GM12865 (cell line): ENCODE measurements at regions not wholly inside any gene's neighbourhood (a gene's known extent, or its start where the extent isn't known, plus 50 kb on each side); places are given as distances from the start of the nearest gene placed in this dataset.
A peak's percentile ranks its signal among the peaks of the same experiment; 100 is the strongest.

Experiments
- DNase-seq: peaks from one replicate; pipeline ENCODE4 v3.0.0; 2010; ENCODE audit warnings: low read depth
- H3K4me3 ChIP-seq: 2 replicates; pipeline ENCODE4 v1.5.1; 2011; ENCODE audit warnings: mild to moderate bottlenecking, low read depth, low read length, control low read depth
- TF ChIP-seq, protein P1 (sequence below): IDR thresholded peaks from 2 replicates; pipeline ENCODE4 v1.5.1; 2011; ENCODE audit warnings: low read length, control low read depth, low read depth, inconsistent platforms; ENCODE audit not compliant: insufficient read depth; ENCODE audit errors: missing control alignments

DNA sequence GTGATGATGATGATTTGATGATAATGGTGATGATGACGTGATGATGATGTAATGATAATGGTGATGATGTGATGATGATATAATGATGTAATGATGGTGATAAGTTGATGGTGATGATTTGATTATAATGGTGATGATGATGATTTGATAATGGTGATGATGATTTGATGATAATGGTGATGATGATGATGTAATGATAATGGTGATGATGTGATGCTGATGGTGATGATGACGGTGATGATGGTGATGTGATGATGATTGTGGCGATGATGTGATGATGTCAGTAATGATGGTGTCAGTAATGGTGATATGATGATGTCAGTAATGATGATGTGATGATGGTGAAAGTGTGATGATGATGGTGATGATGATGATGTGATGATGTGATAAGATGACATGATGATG lies 613.4 kb downstream of the AACS start:
- no peak overlapping the region for H3K4me3 ChIP-seq
- no peak for DNase-seq
- TF ChIP-seq, protein P1, sequence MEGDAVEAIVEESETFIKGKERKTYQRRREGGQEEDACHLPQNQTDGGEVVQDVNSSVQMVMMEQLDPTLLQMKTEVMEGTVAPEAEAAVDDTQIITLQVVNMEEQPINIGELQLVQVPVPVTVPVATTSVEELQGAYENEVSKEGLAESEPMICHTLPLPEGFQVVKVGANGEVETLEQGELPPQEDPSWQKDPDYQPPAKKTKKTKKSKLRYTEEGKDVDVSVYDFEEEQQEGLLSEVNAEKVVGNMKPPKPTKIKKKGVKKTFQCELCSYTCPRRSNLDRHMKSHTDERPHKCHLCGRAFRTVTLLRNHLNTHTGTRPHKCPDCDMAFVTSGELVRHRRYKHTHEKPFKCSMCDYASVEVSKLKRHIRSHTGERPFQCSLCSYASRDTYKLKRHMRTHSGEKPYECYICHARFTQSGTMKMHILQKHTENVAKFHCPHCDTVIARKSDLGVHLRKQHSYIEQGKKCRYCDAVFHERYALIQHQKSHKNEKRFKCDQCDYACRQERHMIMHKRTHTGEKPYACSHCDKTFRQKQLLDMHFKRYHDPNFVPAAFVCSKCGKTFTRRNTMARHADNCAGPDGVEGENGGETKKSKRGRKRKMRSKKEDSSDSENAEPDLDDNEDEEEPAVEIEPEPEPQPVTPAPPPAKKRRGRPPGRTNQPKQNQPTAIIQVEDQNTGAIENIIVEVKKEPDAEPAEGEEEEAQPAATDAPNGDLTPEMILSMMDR, result no peak

DNA sequence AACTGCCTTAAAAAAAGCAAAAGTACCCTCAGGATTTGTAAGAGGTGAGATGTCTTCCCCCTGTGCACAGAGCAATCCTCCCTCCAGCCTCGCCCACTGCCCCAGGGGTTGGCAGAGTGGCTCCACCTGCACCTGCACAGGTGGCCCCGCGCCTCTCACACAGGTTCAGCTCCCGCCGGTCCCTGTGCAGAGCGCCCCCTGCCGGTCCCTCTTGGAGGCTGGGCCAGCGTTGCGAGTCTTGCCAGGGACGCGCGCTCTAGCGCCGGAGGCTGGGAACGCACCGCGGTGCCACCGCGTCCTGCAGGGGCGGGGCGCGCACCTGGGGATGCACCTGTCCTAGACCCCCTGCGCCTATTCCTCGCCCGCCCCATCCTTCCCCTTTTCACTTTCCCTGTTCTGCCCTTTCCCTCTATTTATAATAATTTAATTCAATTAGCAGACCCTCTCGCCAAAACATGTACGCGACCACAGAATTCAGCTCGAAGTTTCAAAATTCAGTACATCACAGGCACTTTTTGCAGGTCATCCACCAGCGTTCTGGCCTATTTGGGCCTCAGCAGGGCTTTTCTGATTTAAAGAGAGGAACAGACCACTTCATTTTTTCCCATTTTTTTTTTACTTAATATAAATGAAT lies 618.6 kb downstream of the AACS start:
- no peak overlapping the region for H3K4me3 ChIP-seq
- TF ChIP-seq, protein P1, result peak; percentile 78
- peak; percentile 64 for DNase-seq

DNA sequence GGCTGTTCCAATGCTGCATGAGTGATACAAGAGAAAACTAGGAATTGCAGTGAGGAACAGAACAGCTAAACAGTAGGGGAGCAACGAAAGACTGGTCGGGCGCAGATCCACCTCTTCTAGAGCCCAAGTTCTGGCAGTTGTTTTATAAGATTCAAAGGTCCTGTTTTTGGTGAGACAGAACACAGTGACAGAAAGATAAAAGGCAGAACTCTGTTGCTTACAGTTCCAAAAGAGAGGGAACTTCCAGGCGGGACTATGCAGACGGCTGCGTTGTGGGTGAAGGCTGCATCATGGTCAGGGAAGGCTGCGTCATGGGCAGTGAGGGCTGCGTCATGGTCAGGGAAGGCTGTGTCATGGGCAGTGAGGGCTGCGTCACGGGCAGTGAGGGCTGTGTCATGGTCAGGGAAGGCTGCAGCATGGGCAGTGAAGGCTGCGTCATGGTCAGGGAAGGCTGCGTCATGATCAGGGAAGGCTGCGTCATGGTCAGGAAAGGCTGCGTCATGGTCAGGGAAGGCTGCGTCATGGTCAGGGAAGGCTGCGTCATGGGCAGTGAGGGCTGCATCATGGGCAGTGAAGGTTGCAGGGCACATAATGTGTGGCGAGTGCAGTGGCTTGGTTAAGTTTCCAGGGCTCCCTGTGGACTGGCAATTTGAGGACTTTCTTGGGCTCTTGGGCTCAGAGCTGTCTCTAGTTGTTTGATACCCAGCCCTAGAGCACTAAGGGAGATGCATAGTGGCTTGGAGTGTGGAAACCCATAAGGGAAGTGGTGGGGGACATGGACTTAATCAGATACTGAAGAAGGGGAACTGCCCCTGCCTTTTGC lies 619.9 kb downstream of the AACS start:
- no peak overlapping the region for H3K4me3 ChIP-seq
- no peak for DNase-seq
- TF ChIP-seq, protein P1, result no peak

DNA sequence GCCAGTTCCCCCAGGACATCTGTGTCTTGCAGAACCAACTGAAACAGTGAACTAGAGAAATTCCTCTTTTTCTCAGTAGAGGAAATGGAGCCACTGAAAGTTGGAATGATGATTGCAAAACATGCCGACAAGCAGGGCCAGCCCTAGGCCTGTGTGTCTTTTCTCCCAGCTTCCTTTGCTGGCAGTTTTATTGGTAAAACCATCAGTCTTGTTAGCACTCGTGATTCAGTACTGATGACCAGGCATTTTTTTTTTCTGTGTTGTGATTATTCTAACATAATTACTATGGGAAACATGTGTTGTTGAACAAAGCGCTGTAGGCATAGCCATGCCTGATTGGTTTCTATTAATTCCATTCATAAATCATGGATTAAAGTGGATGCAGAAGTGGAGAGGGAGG lies 620.7 kb downstream of the AACS start:
- DNase-seq, result no peak
- H3K4me3 ChIP-seq, result no peak overlapping the region
- TF ChIP-seq, protein P1, result no peak

DNA sequence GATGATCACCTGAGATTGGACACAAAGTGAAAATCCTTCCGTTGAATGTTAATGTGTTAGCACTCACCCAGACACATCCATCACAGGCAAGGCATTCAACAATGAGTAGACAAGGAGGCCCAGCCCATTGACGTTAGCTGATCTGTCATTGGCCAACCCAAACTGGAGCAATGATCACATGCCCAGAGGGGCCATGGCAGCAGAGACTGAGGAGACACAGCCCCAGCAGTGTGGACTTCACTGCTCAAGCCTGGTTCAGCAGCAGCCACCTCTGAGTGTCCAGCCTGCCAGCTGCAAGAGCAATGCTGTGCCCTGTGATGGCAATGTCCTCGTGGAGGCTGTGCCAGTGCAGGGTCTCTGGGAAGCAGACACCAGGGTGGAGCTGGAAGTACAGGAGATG lies 622.2 kb downstream of the AACS start:
- TF ChIP-seq, protein P1, result no peak
- DNase-seq, result no peak
- H3K4me3 ChIP-seq, result no peak overlapping the region

DNA sequence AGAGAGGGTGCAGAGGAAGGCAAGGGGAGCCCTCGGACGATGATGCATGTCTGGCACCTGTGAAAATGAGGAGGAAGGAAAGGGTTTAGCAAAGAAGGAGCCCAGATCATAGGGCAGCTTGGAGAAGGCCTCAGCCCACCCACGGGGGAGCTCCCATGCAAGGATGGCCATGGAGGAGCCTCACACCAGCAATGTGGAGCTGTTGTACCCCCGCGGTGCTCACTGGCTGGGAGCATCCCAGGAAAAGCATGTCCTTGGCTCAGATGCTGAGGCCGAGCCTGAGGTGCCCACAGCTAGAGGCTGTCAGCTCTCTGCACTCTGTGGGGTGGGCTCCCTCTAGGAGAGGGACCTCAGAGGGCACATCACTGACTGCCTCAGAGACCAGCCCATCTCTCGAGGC lies 622.6 kb downstream of the AACS start:
- TF ChIP-seq, protein P1, result no peak
- H3K4me3 ChIP-seq, result no peak overlapping the region
- no peak for DNase-seq
